ENCODE measurements at regions not wholly inside any gene's neighbourhood (a gene's known extent, or its start where the extent isn't known, plus 50 kb on each side); places are given as distances from the start of the nearest gene placed in this dataset.

DNA sequence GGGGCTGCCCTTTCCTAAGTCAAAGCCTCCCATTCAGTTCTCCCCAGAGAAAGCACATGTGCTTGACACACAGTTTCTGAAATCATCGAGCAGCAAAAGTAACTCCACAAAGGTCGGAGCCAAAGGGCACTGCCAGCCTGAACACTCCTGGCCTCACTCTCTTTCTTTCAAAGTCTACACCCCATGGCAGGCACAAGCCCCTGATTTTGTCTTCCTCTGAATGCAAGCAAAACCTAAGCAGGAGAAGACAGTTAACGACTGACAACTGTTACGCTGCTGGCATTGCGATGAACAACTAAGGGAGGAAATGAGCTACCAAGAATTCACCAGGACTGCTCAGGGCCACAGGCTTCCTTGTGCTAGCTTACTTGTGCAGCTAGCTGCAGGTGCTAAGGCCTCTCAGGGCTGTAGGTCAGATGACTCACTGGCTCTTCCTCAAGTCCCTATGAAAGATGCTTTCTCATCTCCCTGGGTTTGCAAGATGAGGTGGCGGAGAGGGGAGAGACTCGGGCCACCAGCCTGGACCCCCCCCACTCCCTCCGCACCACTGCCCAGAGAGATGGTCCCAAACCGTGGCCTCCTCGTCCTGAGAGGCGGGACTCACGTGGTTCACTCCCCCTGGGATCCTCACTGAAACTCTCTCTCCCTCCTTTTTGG, 208.2 kb downstream of the DLL1 start:
- DNase-seq (ENCODE audit: low read depth), result no peak

DNA sequence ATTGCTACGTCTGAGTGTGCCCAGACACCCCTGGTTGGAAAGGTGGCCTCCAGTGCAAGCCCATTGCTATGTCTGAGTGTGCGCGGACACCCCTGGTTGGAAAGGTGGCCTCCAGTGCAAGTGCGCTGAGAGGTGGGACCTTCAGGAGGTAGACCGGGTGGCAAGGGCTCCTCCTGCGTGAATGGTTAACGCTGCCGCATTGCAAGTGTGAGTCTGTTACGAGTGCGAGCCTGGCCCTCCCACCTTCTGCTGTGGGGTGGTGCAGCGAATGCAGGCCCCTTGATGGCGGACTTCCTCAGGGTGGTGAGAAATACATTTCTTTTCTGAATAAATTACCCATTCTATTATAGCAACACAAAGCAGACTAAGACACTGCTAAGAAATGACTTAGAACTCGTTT, 208.8 kb downstream of the DLL1 start:
- DNase-seq (ENCODE audit: low read depth), result no peak

DNA sequence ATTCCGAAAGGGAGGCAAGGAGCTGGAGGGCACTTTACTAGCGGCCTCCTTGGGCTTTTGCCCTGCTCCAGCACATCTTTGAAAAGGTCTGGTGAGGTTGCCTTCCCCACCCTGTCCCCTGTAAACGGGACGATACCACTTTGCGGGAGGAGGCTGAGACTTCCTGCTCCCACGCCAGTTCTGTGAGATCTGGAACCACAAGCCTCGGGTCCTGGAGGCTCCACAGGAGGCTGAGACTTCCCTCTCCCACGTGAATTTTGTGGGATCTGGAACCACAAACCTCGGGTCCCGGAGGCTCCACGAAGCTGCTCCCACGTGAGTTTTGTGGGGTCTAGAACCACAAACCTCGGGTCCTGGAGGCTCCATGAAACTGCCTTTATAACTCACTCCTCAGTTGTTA, 209.3 kb downstream of the DLL1 start:
- no peak for DNase-seq (ENCODE audit: low read depth)

DNA sequence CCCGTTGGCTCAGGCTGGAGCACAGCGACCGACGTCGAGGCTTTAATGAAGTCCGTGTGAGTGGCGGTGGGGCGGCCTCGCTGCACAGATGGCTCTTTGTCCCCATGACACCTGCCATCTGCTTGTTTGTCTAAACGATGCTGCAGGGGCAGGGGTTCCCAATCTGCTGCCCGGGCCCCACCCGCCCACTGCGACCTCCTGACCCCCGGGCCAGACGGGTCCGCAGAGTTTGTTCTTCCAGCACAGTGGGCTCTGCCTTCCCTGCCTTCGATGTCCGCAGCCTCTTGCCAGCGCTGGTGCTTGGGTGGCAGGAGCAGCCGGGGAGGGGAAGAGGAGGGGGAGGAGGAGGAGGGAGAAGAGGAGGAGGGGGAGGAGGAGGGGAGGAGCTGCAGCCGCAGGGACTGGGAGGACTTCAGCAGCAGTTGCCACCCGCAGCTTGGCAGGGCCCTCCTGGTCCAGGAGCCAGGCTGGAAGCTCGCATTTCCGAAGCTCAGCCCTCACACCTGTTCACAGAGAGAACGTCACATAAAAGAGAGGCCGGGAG, 210.0 kb downstream of the DLL1 start:
- no peak for DNase-seq (ENCODE audit: low read depth)

DNA sequence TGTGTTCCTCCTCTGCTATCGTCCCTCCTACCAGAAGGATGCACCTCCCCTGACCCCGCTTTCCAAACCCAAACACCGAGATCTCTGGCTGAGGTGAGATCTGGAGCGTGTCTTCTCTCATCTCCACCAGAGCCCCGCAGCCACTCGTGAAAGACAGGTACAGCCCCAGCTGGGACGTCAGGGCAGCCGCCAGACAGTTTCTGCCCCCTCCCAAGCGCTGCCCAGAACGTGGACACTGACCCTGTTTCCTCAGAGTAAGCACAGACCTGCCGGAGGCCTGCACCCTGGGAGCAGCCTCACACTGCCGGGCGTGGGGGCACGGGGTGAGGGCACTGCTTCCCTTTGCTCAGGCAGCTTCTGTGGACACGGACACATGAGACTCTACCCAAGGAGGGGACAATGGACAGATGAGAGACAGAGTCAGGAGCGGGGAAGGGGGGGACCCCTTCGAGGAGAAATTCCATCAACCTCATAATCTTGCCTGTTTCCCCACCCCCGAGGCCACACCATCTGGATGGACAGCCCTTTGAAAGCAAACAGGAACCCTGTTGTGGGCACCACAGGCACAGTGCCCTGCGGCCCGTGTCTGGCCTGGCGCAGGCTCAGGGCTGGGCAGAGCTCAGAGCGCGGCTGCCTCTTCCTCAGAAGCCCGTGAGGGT, 210.6 kb downstream of the DLL1 start:
- no peak for DNase-seq (ENCODE audit: low read depth)

DNA sequence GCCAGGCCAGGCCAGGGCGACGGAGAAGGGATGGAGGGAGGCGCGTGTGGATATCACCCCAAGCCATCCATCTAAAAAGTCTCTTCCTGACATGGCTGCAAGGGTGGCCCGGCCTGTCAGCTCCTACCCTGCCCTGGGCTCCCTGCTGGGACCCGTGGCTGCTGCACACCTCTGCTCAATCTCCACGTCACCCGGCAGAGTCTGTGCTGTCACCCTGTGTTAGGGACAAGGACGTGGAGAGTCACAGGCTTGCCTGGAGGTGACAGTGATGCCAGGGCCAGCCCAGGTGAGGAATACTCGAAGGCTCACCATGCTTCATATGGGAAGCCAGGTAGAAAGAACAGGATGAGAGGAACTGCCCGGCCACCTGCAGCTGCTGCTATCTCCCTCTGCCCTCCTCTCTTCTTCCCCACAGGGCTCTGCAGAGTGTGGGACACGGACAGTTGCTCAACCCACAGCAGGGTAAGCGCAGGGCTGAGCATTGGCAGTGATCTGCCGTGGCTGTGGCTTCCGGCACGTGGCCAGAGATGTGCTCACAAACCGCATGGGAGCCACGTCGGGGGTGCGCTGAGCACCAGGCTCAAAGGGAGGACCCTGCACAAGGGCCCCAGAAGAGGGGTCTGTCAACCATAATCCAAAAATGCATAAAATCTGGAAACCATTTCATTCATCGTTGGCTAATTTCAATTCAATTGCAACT, 214.3 kb downstream of the DLL1 start:
- DNase-seq (ENCODE audit: low read depth), result no peak

DNA sequence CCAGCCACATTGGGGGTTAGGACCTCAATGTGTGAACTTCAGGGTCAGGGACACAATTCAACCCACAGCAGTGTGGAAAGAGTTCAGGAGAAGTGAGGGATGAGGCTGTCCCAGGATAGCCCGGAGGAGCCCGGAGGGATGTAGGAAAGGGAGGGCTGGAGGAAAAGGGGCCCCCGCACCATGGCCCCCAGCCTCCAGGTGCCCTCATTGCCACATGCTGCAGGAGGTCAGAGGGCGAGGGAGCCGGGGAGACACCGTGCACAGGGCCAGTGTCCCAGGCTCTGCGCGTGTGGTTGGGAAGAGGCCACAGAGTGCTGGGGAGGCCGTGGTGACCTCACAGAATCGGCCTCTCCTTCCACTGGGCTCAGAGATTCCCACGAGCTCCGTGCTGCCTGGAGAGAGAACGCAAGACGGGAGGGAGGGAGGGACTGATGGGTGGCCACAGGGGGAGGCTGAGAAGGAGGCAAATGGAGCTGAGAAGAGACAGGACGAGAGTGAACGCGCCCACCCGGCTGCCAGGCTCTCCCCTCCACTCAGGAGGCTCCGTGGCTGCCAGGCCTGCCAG, 215.1 kb downstream of the DLL1 start:
- DNase-seq (ENCODE audit: low read depth), result no peak

DNA sequence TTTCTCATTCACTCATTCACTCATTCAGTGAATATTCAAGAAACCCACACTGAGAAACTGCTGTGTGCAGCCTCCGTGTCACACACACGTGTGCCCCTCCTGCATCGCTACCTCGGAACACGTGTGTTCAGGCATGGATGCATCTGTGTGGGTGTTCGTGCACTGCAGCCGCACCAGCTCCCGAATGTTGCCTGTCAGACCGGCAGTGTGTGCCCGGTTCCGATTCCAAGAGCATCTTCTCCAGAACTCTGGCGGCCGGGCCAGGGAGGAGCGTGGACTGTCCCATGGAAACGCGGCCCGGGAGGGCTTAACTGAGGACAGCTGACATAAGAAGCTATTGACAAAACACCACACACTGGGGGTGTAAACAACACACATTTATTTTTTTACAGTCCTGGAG, 216.0 kb downstream of the DLL1 start:
- DNase-seq (ENCODE audit: low read depth), result no peak

DNA sequence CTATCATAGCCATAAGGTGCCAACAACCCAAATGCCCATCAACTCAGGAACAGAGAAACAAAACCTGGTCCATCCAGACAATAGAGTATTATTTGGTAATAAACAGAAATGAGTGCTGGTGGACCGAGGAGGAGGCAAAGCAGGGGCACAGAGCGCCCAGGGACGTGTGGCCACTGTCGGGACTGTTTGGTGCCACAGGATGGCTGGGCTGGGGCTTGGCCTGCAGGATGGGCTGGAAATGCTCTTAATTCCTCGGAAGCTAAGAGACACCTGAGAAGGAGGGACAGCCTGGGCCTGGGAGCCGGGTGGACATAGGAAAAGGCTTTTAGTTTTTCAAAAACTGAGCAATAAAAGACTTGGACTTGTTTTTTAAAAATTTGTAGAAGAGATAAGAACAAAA, 216.4 kb downstream of the DLL1 start:
- no peak for DNase-seq (ENCODE audit: low read depth)

DNA sequence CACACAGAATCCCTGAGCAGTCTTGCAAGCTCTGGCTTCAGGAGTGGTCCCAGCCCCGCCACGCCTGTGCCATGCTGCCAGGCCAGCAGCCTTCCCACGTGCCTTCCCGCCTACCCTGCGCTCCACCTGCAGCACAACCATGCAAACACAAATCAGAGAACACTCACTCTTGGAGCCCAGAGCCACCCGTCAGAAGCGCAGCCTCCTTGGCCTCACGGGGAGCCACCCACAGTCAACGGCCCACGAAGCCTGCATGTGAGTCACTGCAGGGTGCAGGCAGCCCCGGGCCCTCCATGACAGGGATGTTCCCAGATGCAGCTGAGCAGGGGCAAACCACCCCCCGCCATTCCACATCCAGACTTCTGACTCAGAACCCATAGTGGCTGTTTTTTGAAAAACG, 217.0 kb downstream of the DLL1 start:
- DNase-seq (ENCODE audit: low read depth), result no peak

DNA sequence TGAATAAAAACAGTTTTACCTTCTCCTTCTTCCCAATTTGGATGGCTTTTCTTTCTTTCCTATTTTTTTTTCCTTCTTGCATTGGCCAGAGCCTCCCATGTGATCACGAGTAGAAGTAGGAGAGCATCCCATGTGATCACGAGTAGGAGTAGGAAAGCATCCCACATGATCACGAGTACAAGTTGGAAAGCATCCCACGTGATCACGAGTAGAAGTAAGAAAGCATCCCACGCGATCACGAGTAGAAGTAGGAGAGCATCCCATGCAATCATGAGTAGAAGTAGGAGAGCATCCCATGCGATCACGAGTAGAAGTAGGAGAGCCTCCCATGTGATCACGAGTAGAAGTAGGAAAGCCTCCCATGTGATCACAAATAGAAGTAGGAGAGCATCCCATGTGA, 218.6 kb downstream of the DLL1 start:
- no peak for DNase-seq (ENCODE audit: low read depth)

DNA sequence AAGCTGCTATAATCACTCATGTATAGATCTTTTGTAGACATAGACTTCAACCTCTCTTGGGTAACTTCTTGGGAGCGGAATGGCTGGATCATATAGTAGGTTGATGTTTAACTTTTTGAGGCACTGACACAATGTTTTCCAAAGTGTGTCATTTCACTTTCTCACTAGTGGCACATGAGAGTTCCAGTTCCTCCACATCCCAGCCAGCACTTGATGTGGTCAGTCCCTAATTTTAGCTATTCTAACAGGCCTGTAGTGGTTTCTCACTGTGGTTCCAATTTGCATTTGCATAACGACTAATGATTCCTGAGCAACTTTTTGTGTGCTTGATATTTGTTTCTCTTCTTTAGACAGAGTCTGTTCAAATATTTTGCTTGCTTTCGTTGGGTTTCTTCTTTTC, 221.3 kb downstream of the DLL1 start:
- DNase-seq (ENCODE audit: low read depth), result no peak

DNA sequence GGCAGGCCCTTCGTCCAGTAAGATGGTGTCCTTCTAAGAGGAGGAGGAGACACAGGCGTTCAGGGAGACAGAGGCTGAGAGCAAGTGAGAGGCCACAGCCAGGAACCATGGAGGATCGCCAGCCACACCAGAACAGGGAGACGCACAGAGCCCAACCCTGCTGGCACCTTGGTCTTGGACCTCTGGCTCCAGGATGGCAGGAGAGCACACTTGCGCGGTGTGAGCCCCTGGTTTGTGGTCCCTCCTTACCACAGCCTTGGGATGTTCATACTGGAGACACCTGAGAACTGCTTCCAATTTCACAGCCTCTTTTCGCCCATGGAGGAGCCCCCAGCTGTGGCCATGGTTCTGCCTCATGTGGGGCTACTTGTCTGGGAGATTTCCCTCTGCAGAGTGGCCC, 222.4 kb downstream of the DLL1 start:
- DNase-seq (ENCODE audit: low read depth), result no peak

DNA sequence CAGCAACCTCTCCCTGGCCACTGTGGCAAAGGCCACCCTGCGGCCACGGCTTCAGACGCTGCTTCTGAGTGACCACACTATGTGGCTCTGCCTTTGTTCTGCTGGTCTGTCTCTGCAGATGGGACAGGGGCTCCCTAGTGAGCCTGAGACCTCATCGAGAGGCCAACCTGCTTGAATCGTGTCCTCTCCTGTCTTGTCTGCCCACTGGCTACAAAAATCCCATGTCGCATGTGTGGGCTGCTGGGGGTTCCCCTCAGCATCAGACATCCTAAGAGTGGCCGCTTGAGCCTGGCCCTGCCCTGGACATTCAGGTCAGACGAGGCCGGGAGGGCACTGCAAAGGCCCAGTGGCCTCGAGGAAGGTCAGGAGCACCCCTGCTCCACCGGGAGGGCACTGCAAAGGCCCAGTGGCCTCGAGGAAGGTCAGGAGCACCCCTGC, 222.9 kb downstream of the DLL1 start:
- no peak for DNase-seq (ENCODE audit: low read depth)

DNA sequence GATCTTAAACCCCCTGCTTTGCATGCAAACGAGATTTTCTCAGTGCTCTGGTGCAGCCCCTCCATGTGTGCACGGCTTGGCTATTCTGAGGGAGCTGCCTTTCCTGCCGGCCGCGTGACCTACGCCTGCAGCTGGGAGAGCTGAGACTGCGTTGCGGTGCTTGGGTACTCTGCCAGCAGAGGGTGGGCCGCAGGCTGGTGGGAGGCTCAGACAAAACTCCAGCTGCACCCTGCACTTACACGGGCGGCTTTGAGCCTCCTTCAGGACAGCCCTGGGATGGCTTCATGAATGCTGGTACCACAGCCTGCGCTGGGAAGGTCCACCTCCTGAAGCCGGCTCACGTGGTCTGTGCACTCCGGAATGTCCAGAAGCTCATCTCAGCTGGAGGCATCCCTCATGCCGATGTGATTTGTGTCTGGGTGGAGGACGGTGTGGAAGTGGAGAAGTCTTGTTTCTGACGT, 223.7 kb downstream of the DLL1 start:
- no peak for DNase-seq (ENCODE audit: low read depth)

DNA sequence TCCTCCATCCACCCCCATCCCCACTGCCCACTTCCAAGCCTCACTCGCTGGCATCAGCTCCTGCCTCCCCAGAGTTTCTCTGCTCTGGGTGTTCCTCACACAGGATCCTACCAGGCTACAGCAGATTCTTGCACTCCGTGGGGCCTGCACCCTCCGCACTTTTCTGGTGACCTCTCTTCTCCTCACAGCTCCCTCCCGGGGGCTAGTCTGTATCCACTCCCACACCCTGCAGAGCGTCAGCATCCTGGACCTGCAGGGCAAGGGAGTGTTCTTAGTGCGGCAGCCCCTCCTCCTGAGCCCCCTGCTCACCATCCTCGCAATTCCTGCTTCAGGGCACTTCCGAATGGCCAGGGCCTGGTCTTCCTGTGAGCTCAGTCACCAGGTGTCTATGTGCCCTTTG, 224.2 kb downstream of the DLL1 start:
- DNase-seq (ENCODE audit: low read depth), result no peak

DNA sequence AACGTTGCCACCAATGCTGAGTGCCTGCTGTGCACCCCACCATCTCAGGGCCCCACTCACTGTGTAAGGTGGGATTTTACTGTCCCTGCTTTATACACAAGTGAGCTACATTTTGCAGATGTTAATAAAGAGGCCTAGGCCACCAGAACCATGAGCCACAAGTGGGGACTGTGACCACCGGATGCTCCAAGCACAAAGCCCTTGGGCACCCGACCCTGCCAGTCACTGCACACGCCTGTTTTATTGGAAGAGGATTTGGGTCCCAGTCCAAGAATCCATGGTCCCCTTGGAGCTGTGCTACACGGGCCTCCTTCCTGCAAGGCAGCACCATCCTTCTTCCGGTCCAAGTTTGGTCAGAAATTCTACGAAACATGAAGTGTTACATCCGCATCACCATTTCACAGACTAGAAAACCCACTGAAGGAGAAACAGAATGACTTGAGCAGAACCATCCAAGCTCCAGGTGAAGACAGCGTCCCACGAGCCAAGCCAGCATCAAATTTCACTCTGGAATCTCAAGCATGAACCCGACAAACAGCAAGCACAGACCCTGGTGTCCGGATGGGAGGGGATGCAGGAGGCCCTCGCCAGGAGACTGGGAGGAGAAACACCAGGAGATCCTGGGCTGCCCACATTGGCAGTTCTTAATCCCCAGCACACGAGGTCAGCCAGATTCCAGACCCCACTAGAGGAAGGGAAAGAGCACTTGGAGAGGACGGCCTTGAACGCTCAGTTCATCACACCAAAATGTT, 226.9 kb downstream of the DLL1 start:
- DNase-seq (ENCODE audit: low read depth), result no peak

DNA sequence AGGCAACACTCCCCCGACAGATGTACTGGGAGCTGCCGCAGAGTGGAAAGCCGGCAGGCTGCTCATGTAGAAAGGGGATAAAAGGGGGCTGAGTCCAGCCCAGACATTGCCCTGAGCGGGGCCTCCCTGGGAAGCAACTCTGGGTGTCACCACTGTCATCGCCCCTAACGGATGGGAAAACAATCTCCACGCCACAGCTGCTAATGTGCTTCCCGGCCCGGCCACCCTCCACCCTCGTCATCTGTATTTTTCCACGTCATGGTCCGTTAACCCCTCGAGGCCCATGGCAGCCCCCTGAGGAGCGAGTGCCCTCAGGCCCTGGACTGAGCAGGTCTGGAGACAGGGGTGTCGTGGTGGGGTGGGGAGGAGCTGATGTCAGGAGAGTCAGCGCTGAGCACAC, 227.4 kb downstream of the DLL1 start:
- no peak for DNase-seq (ENCODE audit: low read depth)

DNA sequence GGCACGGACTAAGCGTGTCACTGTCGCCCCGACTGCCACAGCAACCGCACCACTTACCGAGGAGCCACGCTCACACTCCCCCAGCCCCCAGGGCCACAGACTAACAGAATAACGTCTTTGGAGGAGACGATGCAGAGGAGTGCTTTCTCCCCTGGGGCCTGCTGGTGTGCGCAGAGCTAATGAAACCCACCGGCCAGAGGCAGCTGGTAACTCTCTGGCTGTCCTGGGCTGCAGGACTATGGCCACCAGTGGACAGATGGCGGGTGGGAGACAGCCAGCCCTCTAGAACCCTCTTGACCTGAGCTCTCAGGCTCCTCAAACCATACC, 228.0 kb downstream of the DLL1 start:
- DNase-seq (ENCODE audit: low read depth), result no peak

DNA sequence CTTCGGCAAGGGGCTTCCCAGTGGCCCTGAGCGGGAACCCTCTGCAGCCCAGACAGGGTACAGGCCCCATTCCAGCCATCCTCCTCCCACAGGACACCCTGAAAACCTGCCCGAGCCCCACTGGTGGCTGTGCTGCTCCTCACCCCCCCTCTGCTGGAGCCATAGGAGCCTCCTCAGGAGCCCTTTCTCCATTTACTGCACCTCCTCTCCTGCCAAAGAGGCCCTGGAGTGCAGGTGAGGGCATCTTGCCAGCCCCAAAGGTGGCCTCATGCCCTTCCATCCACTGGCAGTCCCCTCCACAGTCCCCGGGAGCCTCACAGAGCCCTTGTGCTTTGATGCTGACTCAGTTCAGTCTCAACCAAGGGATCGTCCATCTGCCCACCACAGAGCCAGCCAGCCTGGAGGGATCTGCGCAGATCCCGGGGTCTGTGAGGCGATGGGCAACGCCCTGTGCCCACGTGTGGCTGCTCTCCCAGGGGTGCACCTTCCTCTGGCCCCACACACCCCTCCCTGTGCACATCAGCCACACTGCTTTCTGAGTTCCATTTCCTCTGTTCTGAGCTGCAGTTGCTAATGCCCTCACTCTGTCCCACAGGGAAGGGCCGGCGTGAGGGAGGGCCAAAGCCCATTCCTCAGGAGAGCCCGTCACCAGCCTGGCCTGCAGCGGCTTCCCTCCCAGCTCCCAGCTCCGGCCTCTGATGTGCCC, 228.5 kb downstream of the DLL1 start:
- no peak for DNase-seq (ENCODE audit: low read depth)

DNA sequence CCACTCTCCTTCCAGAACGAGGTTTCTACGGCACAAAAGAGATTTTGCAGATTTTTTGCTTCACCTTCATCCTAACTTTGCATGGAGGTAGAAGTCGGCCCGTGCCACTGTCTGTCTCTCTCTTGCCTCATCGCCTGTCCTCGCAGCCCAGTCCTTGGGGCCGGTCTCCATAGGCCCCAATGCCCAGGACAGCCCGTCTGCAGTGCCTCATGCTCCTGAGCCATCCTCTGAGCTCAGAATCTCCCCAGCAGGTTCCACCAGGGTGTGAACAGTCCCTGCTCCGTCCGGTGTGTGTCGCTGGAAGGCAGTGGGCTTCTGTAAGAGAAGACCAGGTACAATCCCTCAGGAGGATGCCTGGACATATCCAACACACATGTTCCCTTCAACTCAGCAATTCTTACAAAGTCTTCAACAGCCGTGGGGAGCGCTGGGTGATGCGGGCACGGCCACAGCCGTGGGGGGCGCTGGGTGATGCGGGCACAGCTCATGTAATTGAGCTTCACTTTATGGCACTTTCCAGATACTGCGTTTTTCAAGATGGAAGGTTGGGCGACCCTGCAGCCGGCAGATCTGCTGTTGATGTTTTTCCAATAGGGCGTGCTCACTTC, 231.9 kb downstream of the DLL1 start:
- DNase-seq (ENCODE audit: low read depth), result no peak
